Right lobe of liver (tissue), 4 donors: ENCODE measurements at regions not wholly inside any gene's neighbourhood (a gene's known extent, or its start where the extent isn't known, plus 50 kb on each side); places are given as distances from the start of the nearest gene placed in this dataset.

Source experiments
- CTCF ChIP-seq, 4 donors: fragments of 200-600 bp in 3 of 4; fragments of 450-650 bp in 1 of 4; IDR thresholded peaks; one replicate each; pipeline versions ENCODE4 v1.5.1 to v1.8.0; 2016 to 2022; ENCODE audit warnings: antibody characterized with exemption in 4 of 4, mild to moderate bottlenecking in 2 of 4
- POLR2A ChIP-seq: fragments of 450-650 bp; IDR thresholded peaks from one replicate; pipeline ENCODE4 v1.6.1; 2017; ENCODE audit warnings: antibody characterized with exemption, mild to moderate bottlenecking
- donor health status: DM: no; HTN: no; CAD: no.
- donor health status: DM: no; HTN: no; CAD: no.
- donor health status: DM: no; HTN: yes; CAD: no.

- TF ChIP-seq CTCF (IDR thresholded peaks at IDR 0.05) (no peak), POLR2A (no peak)
Measured at GRCh38 chr1:38222891-38223290, 176.3 kb upstream of the POU3F1 start.
